Endothelial cell of umbilical vein (primary cell): ENCODE measurements at regions not wholly inside any gene's neighbourhood (a gene's known extent, or its start where the extent isn't known, plus 50 kb on each side); places are given as distances from the start of the nearest gene placed in this dataset.

ENCODE experiments used
- CTCF ChIP-seq, 2 donors: IDR thresholded peaks; 1 replicate in 1 of 2; 2 replicates in 1 of 2; pipeline ENCODE4 v1.5.1; 2011; ENCODE audit warnings: low read length in 2 of 2, mild to moderate bottlenecking in 2 of 2, moderate library complexity in 2 of 2, control low read depth in 1 of 2, inconsistent platforms in 1 of 2, low read depth in 1 of 2; ENCODE audit not compliant: insufficient read depth in 1 of 2; ENCODE audit errors: extremely low read depth in 1 of 2
- JUN ChIP-seq: IDR thresholded peaks from 2 replicates; pipeline ENCODE4 v1.6.1; 2011; ENCODE audit warnings: borderline replicate concordance, low read depth; ENCODE audit not compliant: insufficient read length, insufficient read depth

GRCh38 chr4:28073860-28074555 lies 1213.4 kb downstream of the STIM2 start:
- TF ChIP-seq CTCF (IDR thresholded peaks at IDR 0.05; ENCODE audit: extremely low read depth in 1 of 2, insufficient read depth in 1 of 2, low read depth in 1 of 2, low read length in 2 of 2) = no peak
- TF ChIP-seq JUN = no peak
